Activated CD8-positive, alpha-beta memory T cell treated with anti-CD3 and anti-CD28 coated beads for 48 hours (primary cell): ENCODE measurements at regions not wholly inside any gene's neighbourhood (a gene's known extent, or its start where the extent isn't known, plus 50 kb on each side); places are given as distances from the start of the nearest gene placed in this dataset.

Source experiments
- DNase-seq, 3 experiments: peaks; one replicate each; pipeline ENCODE4 v3.0.0-alpha.2; 2020; ENCODE audit warnings: low read depth in 2 of 3, low spot score in 2 of 3

- DNase-seq, result no peak
Observed at GRCh38 chr18:27899893-27900292, 277.0 kb downstream of the CDH2 start.

GRCh38 chr18:27894746-27895145, 282.2 kb downstream of the CDH2 start:
- no peak for DNase-seq

- DNase-seq, result no peak
Observed at GRCh38 chr18:27887711-27888495, 289.0 kb downstream of the CDH2 start.

GRCh38 chr18:27887287-27887686, 289.6 kb downstream of the CDH2 start:
- no peak for DNase-seq

GRCh38 chr18:27879540-27879939, 297.4 kb downstream of the CDH2 start:
- no peak for DNase-seq

- DNase-seq, result no peak
Observed at GRCh38 chr18:27871726-27872125, 305.2 kb downstream of the CDH2 start.

GRCh38 chr18:27869735-27870134, 307.2 kb downstream of the CDH2 start:
- no peak for DNase-seq

- no peak for DNase-seq
Observed at GRCh38 chr18:27865431-27865830, 311.5 kb downstream of the CDH2 start.

- no peak for DNase-seq
Observed at GRCh38 chr18:27863780-27864430, 313.0 kb downstream of the CDH2 start.

- no peak for DNase-seq
Observed at GRCh38 chr18:27862041-27862682, 314.8 kb downstream of the CDH2 start.

GRCh38 chr18:27861539-27861938, 315.4 kb downstream of the CDH2 start:
- no peak for DNase-seq

GRCh38 chr18:27860701-27861107, 316.2 kb downstream of the CDH2 start:
- DNase-seq, result no peak

GRCh38 chr18:27860011-27860410, 316.9 kb downstream of the CDH2 start:
- no peak for DNase-seq

- DNase-seq, result no peak
Observed at GRCh38 chr18:27856820-27857219, 320.1 kb downstream of the CDH2 start.

GRCh38 chr18:27855486-27855885, 321.4 kb downstream of the CDH2 start:
- DNase-seq, result no peak

- no peak for DNase-seq
Observed at GRCh38 chr18:27854631-27855030, 322.3 kb downstream of the CDH2 start.

GRCh38 chr18:27848336-27848735, 328.6 kb downstream of the CDH2 start:
- no peak for DNase-seq

GRCh38 chr18:27847412-27847811, 329.5 kb downstream of the CDH2 start:
- DNase-seq, result no peak

GRCh38 chr18:27845897-27846296, 331.0 kb downstream of the CDH2 start:
- DNase-seq, result no peak

- no peak for DNase-seq
Observed at GRCh38 chr18:27843783-27844777, 332.9 kb downstream of the CDH2 start.

- DNase-seq, result no peak
Observed at GRCh38 chr18:27839141-27839540, 337.8 kb downstream of the CDH2 start.
